ENCODE measurements at regions not wholly inside any gene's neighbourhood (a gene's known extent, or its start where the extent isn't known, plus 50 kb on each side); places are given as distances from the start of the nearest gene placed in this dataset.
A peak's percentile ranks its signal among the peaks of the same experiment; 100 is the strongest.

DNA sequence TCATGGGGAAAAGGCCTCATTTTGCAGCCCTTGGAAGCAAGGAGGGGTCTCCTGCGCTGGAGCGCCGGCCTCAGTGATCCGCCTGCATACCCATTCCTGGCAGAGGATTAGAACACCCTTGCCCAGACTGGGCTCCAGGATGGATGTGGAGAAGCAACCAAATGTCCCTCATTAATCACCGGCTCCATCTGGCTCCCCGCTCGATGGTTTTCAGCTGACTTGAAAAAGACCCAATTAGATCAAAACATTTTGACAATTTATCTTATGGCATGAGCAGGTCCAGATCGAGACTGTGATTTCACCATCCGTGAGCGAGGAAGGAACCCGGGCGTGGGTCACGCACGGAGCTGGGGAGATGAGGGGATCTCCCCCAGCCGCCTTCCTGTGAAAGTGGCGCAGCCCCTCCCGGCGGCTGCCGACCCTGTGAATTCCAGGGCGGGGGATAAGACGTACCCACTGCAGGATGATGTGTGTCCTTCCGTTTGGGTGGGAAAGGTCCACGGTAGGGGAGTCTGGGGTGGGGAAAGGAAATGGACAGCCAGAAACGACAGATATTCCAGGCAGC is 141.6 kb downstream of the EMX2 start:
- Histone ChIP-seq H3K27ac (ENCODE audit: low read depth, low read length) (no peak overlapping the region), H3K9ac (ENCODE audit: low read length) (no peak overlapping the region), H3K9me3 (ENCODE audit: control insufficient read depth in 1 of 2, insufficient read depth in 1 of 2, low read depth in 1 of 2, low read length in 2 of 2) (no peaks in the 10 kb centered on the region), H3K79me2 (ENCODE audit: insufficient read depth, low read length) (no peaks in the 10 kb centered on the region), H2AFZ (ENCODE audit: low read depth, low read length, poor library complexity, severe bottlenecking) (no peak overlapping the region), H3K27me3 (ENCODE audit: insufficient read depth, low read length) (peaks cover 6% of the 10 kb centered on the region; the same call in 1 of the 2 replicates), H3K4me2 (ENCODE audit: low read length) (no peak overlapping the region), H3K4me3 (replicated peaks in 1 of 2; ENCODE audit: low read depth in 1 of 2, low read length in 2 of 2) (no peak overlapping the region), H3K4me1 (ENCODE audit: control insufficient read depth in 1 of 2, insufficient read depth in 2 of 2, low read length in 2 of 2) (peaks cover 2 to 16% of the 10 kb centered on the region in 2 experiments; a peak in 1 of 4 replicates), H3K36me3 (ENCODE audit: control insufficient read depth in 1 of 2, insufficient read depth in 2 of 2, low read length in 2 of 2) (no peaks in the 10 kb centered on the region), H4K20me1 (ENCODE audit: insufficient read depth) (no peaks in the 10 kb centered on the region), H3K9me2 (ENCODE audit: insufficient read depth) (no peaks in the 10 kb centered on the region)
- DNase-seq (ENCODE audit: low read depth, low spot score) = no peak
- no TSS peak for BruUV-seq (replicated peaks)
- TF ChIP-seq ZFX (IDR thresholded peaks at IDR 0.05) = no peak
- TF ChIP-seq SP1 (IDR thresholded peaks at IDR 0.05; ENCODE audit: low read depth) = no peak
- no peak for TF ChIP-seq POLR2A (IDR thresholded peaks at IDR 0.05; ENCODE audit: borderline replicate concordance, extremely low read depth, insufficient read depth, insufficient read length)
- TF ChIP-seq SIN3A (IDR thresholded peaks at IDR 0.05; ENCODE audit: low read depth) = no peak
- TF ChIP-seq, protein P1, sequence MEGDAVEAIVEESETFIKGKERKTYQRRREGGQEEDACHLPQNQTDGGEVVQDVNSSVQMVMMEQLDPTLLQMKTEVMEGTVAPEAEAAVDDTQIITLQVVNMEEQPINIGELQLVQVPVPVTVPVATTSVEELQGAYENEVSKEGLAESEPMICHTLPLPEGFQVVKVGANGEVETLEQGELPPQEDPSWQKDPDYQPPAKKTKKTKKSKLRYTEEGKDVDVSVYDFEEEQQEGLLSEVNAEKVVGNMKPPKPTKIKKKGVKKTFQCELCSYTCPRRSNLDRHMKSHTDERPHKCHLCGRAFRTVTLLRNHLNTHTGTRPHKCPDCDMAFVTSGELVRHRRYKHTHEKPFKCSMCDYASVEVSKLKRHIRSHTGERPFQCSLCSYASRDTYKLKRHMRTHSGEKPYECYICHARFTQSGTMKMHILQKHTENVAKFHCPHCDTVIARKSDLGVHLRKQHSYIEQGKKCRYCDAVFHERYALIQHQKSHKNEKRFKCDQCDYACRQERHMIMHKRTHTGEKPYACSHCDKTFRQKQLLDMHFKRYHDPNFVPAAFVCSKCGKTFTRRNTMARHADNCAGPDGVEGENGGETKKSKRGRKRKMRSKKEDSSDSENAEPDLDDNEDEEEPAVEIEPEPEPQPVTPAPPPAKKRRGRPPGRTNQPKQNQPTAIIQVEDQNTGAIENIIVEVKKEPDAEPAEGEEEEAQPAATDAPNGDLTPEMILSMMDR (IDR thresholded peaks at IDR 0.05 in 2 of 3, conservative IDR thresholded peaks at IDR 0.05 in 1 of 3; ENCODE audit: borderline replicate concordance in 1 of 3, insufficient read depth in 1 of 3, low read depth in 2 of 3, low read length in 2 of 3) = no peak
- POLR2A ChIA-PET = no interaction called here
- intact Hi-C loops (cut with micrococcal nuclease) = loop anchor here (1.0 kb wide), 1 partner anchor 147 kb away; no protein-coding TSS in a partner anchor
- RAD21 ChIA-PET (ENCODE audit: low non-redundant PET in 1 of 2, low total read pairs in 2 of 2, uncharacterized antibody in 2 of 2, unreplicated experiment in 2 of 2) = no interaction called here
- ATAC-seq = no peak
- CTCF ChIA-PET = no interaction called here

DNA sequence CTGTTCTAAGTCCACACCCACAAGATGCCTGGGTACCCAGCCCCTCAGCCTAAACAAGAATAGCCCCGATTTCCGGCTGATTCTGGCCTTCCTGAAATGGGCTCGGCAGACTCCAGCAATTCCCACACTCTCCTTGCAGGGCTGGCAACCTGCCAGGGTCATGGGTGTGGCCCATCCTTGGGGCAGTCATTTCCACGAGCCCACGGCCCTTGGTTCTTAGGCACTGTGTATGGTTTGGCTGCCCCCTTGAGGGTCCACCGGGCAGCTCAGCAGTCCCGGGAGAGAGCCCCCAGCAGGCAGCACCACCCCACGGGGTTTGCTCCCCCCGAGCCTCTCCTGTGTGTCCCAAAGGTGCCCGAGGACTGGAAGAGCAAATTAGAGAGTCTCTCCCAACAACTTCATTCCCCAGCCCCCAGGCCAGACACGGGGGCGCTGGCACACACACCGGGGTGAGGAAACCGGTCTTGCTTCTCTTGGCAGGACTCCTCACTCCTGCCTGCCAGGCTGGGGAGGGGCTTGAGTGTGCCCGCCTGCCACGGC is 142.2 kb downstream of the EMX2 start:
- no peaks in the 10 kb centered on the region for H3K9me3 ChIP-seq (ENCODE audit: control insufficient read depth in 1 of 2, insufficient read depth in 1 of 2, low read depth in 1 of 2, low read length in 2 of 2)
- ChIA-PET POLR2A (no interaction called here), CTCF (no interaction called here), RAD21 (ENCODE audit: low non-redundant PET in 1 of 2, low total read pairs in 2 of 2, uncharacterized antibody in 2 of 2, unreplicated experiment in 2 of 2) (no interaction called here)
- H4K20me1 ChIP-seq (ENCODE audit: insufficient read depth) = no peaks in the 10 kb centered on the region
- BruUV-seq (replicated peaks) = no TSS peak
- peaks cover 2 to 16% of the 10 kb centered on the region in 2 experiments; a peak in 1 of 4 replicates for H3K4me1 ChIP-seq (ENCODE audit: control insufficient read depth in 1 of 2, insufficient read depth in 2 of 2, low read length in 2 of 2)
- no peak overlapping the region for H2AFZ ChIP-seq (ENCODE audit: low read depth, low read length, poor library complexity, severe bottlenecking)
- H3K9ac ChIP-seq (ENCODE audit: low read length) = no peak overlapping the region
- ATAC-seq (peak; percentile 50), DNase-seq (ENCODE audit: low read depth, low spot score) (no peak)
- no peaks in the 10 kb centered on the region for H3K79me2 ChIP-seq (ENCODE audit: insufficient read depth, low read length)
- no peaks in the 10 kb centered on the region for H3K9me2 ChIP-seq (ENCODE audit: insufficient read depth)
- H3K27me3 ChIP-seq (ENCODE audit: insufficient read depth, low read length) = peaks cover 6% of the 10 kb centered on the region; the same call in 1 of the 2 replicates
- H3K4me3 ChIP-seq (replicated peaks in 1 of 2; ENCODE audit: low read depth in 1 of 2, low read length in 2 of 2) = no peak overlapping the region
- TF ChIP-seq, protein P2, sequence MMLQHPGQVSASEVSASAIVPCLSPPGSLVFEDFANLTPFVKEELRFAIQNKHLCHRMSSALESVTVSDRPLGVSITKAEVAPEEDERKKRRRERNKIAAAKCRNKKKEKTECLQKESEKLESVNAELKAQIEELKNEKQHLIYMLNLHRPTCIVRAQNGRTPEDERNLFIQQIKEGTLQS (IDR thresholded peaks at IDR 0.05) = no peak
- no peak for TF ChIP-seq SIN3A (IDR thresholded peaks at IDR 0.05; ENCODE audit: low read depth)
- no peak for TF ChIP-seq POLR2AphosphoS5 (IDR thresholded peaks at IDR 0.05; ENCODE audit: low read depth, low read length)
- TF ChIP-seq POLR2A (IDR thresholded peaks at IDR 0.05; ENCODE audit: borderline replicate concordance, extremely low read depth, insufficient read depth, insufficient read length) = no peak
- TF ChIP-seq RAD21 (IDR thresholded peaks at IDR 0.05; ENCODE audit: low read depth) = peak; percentile 59
- TF ChIP-seq, protein P1 (IDR thresholded peaks at IDR 0.05 in 2 of 3, conservative IDR thresholded peaks at IDR 0.05 in 1 of 3; ENCODE audit: borderline replicate concordance in 1 of 3, insufficient read depth in 1 of 3, low read depth in 2 of 3, low read length in 2 of 3) = peak; percentile 37 to 51 (median 43); a peak in 5 of 6 replicates
- TF ChIP-seq FOSL1 (IDR thresholded peaks at IDR 0.05; ENCODE audit: low read depth) = no peak
- TF ChIP-seq JUND (IDR thresholded peaks at IDR 0.05) = no peak
- no peak for TF ChIP-seq CEBPB (IDR thresholded peaks at IDR 0.05; ENCODE audit: low read depth)
- TF ChIP-seq ZFX (IDR thresholded peaks at IDR 0.05) = no peak
- TF ChIP-seq EZH2 (IDR thresholded peaks at IDR 0.05) = no peak
- intact Hi-C loops (cut with micrococcal nuclease) = loop anchor here (1.0 kb wide), 1 partner anchor 147 kb away; no protein-coding TSS in a partner anchor
- no peak overlapping the region for H3K27ac ChIP-seq (ENCODE audit: low read depth, low read length)
- no peak overlapping the region for H3K4me2 ChIP-seq (ENCODE audit: low read length)
- H3K36me3 ChIP-seq (ENCODE audit: control insufficient read depth in 1 of 2, insufficient read depth in 2 of 2, low read length in 2 of 2) = no peaks in the 10 kb centered on the region
